ENCODE measurements at regions not wholly inside any gene's neighbourhood (a gene's known extent, or its start where the extent isn't known, plus 50 kb on each side); places are given as distances from the start of the nearest gene placed in this dataset.
"Not testable (repeated sequence)": the region's sequence is repeated elsewhere in the genome, so short reads cannot be mapped to it uniquely, and the experiment has no call there.

GRCh38 chr10:53029449-53029848 lies 256.9 kb upstream of the MBL2 start:
- Mint-ChIP-seq H3K36me3 (ENCODE audit: low read depth) (no peaks in the 10 kb centered on the region), H3K27ac (no peak overlapping the region), H3K4me3 (no peak overlapping the region), H3K9me3 (no peaks in the 10 kb centered on the region), H3K27me3 (no peaks in the 10 kb centered on the region), H3K4me1 (no peaks in the 10 kb centered on the region)
- ATAC-seq (ENCODE audit: low read depth): no peak
- TF ChIP-seq CTCF (IDR thresholded peaks at IDR 0.05): no peak
- DNase-seq: no peak
- CTCF ChIA-PET: no interaction called here
- POLR2A ChIA-PET: no interaction called here
- intact Hi-C loops (cut with micrococcal nuclease): no loop called here

- H3K9me3 Mint-ChIP-seq; ATAC-seq (ENCODE audit: low read depth); POLR2A ChIA-PET; CTCF ChIA-PET; DNase-seq; H3K4me3 Mint-ChIP-seq; H3K36me3 Mint-ChIP-seq (ENCODE audit: low read depth); H3K4me1 Mint-ChIP-seq; H3K27ac Mint-ChIP-seq; intact Hi-C loops (cut with micrococcal nuclease); H3K27me3 Mint-ChIP-seq: not testable (repeated sequence)
These were observed 253.2 kb upstream of the MBL2 start for GRCh38 chr10:53025765-53026164.

GRCh38 chr10:53025172-53025711 lies 252.7 kb upstream of the MBL2 start:
- intact Hi-C loops (cut with micrococcal nuclease): no loop called here
- TF ChIP-seq CTCF (IDR thresholded peaks at IDR 0.05): no peak
- Mint-ChIP-seq H3K27me3 (no peaks in the 10 kb centered on the region), H3K9me3 (no peaks in the 10 kb centered on the region), H3K36me3 (ENCODE audit: low read depth) (no peaks in the 10 kb centered on the region), H3K27ac (no peak overlapping the region), H3K4me3 (no peak overlapping the region), H3K4me1 (no peaks in the 10 kb centered on the region)
- ChIA-PET POLR2A (no interaction called here), CTCF (no interaction called here)
- no peak for DNase-seq
- no peak for ATAC-seq (ENCODE audit: low read depth)

GRCh38 chr10:53023411-53023810 lies 250.8 kb upstream of the MBL2 start:
- Mint-ChIP-seq H3K4me1 (no peaks in the 10 kb centered on the region), H3K4me3 (no peak overlapping the region), H3K27ac (no peak overlapping the region), H3K9me3 (no peaks in the 10 kb centered on the region), H3K36me3 (ENCODE audit: low read depth) (no peaks in the 10 kb centered on the region), H3K27me3 (no peaks in the 10 kb centered on the region)
- no peak for ATAC-seq (ENCODE audit: low read depth)
- CTCF ChIA-PET: no interaction called here
- POLR2A ChIA-PET: no interaction called here
- no peak for TF ChIP-seq CTCF (IDR thresholded peaks at IDR 0.05)
- intact Hi-C loops (cut with micrococcal nuclease): no loop called here
- DNase-seq: no peak

- ATAC-seq (ENCODE audit: low read depth): no peak
- no peaks in the 10 kb centered on the region for H3K36me3 Mint-ChIP-seq (ENCODE audit: low read depth)
- H3K27me3 Mint-ChIP-seq: no peaks in the 10 kb centered on the region
- intact Hi-C loops (cut with micrococcal nuclease): no loop called here
- CTCF ChIA-PET: no interaction called here
- H3K9me3 Mint-ChIP-seq: no peaks in the 10 kb centered on the region
- no peak for DNase-seq
- no peaks in the 10 kb centered on the region for H3K4me1 Mint-ChIP-seq
- H3K27ac Mint-ChIP-seq: no peak overlapping the region
- TF ChIP-seq CTCF (IDR thresholded peaks at IDR 0.05): no peak
- H3K4me3 Mint-ChIP-seq: no peak overlapping the region
- POLR2A ChIA-PET: no interaction called here
These were observed 250.1 kb upstream of the MBL2 start for GRCh38 chr10:53022611-53023088.

- TF ChIP-seq CTCF (IDR thresholded peaks at IDR 0.05): no peak
- Mint-ChIP-seq H3K27me3 (no peaks in the 10 kb centered on the region), H3K4me1 (no peaks in the 10 kb centered on the region), H3K4me3 (no peak overlapping the region), H3K9me3 (no peaks in the 10 kb centered on the region), H3K27ac (no peak overlapping the region), H3K36me3 (ENCODE audit: low read depth) (no peaks in the 10 kb centered on the region)
- no peak for ATAC-seq (ENCODE audit: low read depth)
- ChIA-PET CTCF (no interaction called here), POLR2A (no interaction called here)
- DNase-seq: no peak
- intact Hi-C loops (cut with micrococcal nuclease): no loop called here
These were observed 240.7 kb upstream of the MBL2 start for GRCh38 chr10:53013201-53013810.

All from activated B cell treated with CpG ODN at 0.5 μM for 24 hours (primary cell).